Fibroblast of pulmonary artery (primary cell): ENCODE measurements at regions not wholly inside any gene's neighbourhood (a gene's known extent, or its start where the extent isn't known, plus 50 kb on each side); places are given as distances from the start of the nearest gene placed in this dataset.

Experiments
- DNase-seq: peaks from one replicate; pipeline ENCODE4 v3.0.0-alpha.2; 2010; ENCODE audit warnings: low read depth
- H3K4me3 ChIP-seq: replicated peaks from 2 replicates; pipeline ENCODE4 v1.5.1; 2011; ENCODE audit warnings: low read depth, mild to moderate bottlenecking, control low read depth, low read length, moderate library complexity
- CTCF ChIP-seq: IDR thresholded peaks from 2 replicates; pipeline ENCODE4 v1.5.1; 2011; ENCODE audit warnings: mild to moderate bottlenecking, control low read depth, low read length, inconsistent platforms; ENCODE audit errors: missing control alignments

DNA sequence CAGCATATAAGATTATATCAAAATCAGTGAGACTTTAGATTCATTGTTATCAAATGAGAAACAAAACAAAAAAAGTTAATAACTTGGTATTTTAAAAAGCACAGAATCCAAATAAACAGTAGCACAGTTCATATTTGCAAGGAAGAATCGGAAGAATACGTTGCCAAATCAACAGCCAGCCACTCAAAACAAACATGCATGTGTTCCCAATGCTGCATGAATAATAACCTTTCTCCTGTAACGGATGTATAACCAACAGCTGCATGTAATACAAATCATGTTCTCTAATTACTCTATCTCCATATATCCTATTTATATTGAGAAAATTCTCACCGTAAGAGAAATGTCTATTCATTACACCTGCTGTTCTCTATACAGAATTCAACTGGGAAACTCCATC lies 98.9 kb upstream of the FOXD3 start:
- TF ChIP-seq CTCF: no peak
- no peak overlapping the region for H3K4me3 ChIP-seq
- DNase-seq: no peak

- DNase-seq: no peak
- no peak overlapping the region for H3K4me3 ChIP-seq
- TF ChIP-seq CTCF: no peak
These were observed 91.6 kb upstream of the FOXD3 start for GRCh38 chr1:63230722-63231121.

DNA sequence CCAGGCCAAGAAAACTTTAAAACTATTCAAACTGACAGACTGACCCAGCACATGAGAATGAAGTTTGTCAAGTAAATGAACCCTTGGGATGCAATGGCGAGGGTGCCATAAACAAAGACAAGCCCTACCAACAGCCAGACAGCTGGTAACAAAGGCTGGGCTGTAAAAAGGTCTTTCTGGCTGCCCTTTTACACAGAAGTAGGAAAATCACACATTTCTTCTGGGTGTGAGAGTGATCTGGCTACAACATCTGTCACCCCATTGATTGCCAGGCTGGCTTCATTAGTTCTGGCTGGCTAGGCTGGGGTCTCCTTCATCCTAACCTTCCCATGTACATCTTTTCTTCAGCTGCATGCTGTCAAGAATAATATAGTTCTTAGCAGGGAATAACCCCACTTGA lies 83.6 kb upstream of the FOXD3 start:
- DNase-seq: no peak
- TF ChIP-seq CTCF: no peak
- no peak overlapping the region for H3K4me3 ChIP-seq

GRCh38 chr1:63245186-63245585 lies 77.2 kb upstream of the FOXD3 start:
- DNase-seq: no peak
- TF ChIP-seq CTCF: no peak
- no peak overlapping the region for H3K4me3 ChIP-seq

- TF ChIP-seq CTCF: no peak
- H3K4me3 ChIP-seq: no peak overlapping the region
- DNase-seq: no peak
These were observed 74.2 kb upstream of the FOXD3 start for GRCh38 chr1:63248216-63248615.

DNA sequence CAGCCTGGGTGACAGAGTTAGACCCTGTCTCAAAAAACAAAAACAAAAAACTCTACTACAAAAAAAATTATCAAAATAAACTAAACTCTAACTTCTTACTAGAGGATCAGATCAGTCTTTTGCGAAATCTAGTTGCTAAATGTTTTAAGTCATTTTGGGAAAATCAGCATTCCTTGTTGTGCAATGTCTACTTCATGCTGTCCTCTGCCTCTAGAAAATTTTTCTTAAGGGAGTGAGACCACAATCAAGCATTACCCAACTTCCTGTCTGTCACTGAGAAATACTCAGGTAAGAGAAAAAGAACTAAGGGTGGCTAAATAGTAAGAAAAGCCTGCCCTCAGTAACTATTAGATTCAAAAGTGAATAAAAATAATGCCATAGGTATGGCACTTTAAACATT lies 67.2 kb upstream of the FOXD3 start:
- DNase-seq: peak; percentile 18
- H3K4me3 ChIP-seq: no peak overlapping the region
- no peak for TF ChIP-seq CTCF

DNA sequence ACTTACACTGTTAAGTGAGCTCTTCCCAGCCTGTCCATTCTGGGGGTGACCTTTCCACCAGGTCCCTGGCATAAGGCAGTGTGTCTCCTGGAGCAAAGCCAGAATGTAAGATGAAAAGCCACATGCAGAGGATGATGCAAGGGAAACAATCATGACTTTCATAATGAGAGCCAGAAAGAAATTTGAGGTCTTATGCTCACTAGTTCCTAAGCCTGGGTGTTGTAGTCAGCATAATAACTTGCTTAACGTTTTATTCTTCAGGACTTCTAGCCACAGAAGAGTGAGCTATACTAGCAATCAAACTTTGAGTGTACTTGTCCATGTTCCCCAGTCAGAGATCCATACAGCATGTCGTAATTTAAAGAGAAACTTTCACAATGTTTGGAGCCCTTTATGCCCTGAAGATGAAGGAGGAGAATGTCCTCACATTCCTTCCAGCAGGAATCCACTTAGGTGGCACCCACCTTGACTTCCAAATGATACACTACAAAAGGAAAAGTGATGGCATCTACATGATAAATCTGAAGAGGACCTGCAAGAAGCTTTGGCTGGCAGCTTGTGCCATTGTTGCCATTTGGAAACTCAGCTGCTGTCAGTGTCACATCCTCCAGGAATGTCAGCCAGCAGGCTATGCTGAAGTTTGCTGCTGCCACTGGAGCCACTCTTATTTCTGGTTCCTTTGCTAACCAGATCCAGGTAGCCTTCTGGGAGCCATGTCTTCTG lies 60.5 kb upstream of the FOXD3 start:
- no peak for TF ChIP-seq CTCF
- H3K4me3 ChIP-seq: no peak overlapping the region
- DNase-seq: peak; percentile 3
